HG03457 (cell line): ENCODE measurements at regions not wholly inside any gene's neighbourhood (a gene's known extent, or its start where the extent isn't known, plus 50 kb on each side); places are given as distances from the start of the nearest gene placed in this dataset.

Source experiments
- ATAC-seq: cut with Tn5 transposase; IDR thresholded peaks from one replicate; pipeline ENCODE4 v1.9.1; 2021; ENCODE audit warnings: moderate number of reproducible peaks; ENCODE audit not compliant: unreplicated experiment

- ATAC-seq = no peak
These were observed 644.7 kb upstream of the BOD1L1 start for GRCh38 chr4:14272206-14272605.

GRCh38 chr4:14277505-14277904, 650.0 kb upstream of the BOD1L1 start:
- no peak for ATAC-seq

DNA sequence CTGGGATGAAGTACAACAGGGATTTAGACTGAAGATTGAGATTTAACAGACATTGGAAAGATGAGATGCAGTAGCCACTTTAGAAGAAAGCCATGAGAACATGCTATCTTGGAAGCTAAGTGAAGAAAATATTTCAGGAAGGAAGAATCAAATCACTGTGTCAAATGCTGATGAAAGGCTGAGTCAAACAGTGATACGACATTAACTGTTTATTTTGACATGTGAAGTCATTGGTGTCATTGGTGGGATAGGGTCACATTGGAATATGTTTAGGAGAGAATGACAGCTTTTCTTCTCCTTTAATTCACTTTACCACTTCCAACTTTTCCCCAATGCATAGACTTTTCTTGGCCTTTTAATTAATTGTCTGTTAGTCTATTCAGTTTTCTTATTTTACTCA, 653.0 kb upstream of the BOD1L1 start:
- no peak for ATAC-seq

GRCh38 chr4:14284578-14284977, 657.1 kb upstream of the BOD1L1 start:
- ATAC-seq = no peak

- no peak for ATAC-seq
These were observed 662.2 kb upstream of the BOD1L1 start for GRCh38 chr4:14289708-14290107.

GRCh38 chr4:14293582-14293981, 666.1 kb upstream of the BOD1L1 start:
- ATAC-seq = no peak

- ATAC-seq = no peak
These were observed 667.1 kb upstream of the BOD1L1 start for GRCh38 chr4:14294611-14295010.

DNA sequence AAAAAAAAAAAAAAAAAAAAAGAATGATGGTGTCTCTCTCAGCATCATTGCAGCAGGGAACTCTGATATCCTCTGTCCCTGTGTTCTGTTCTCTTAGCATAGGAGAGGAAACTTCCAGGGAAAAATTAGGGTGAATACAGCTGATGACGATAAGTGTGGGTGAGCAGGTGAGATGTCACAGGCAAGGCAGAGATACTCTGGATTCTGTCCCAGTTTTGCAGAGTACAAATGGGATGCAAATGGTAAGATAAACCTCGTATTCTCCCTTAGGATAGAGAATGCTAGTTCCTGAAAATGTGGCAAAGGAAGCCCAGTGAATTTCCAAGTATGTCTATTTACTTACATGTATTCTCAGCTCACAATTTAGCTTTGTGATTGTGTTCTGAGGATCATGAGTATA, 671.6 kb upstream of the BOD1L1 start:
- ATAC-seq = no peak

DNA sequence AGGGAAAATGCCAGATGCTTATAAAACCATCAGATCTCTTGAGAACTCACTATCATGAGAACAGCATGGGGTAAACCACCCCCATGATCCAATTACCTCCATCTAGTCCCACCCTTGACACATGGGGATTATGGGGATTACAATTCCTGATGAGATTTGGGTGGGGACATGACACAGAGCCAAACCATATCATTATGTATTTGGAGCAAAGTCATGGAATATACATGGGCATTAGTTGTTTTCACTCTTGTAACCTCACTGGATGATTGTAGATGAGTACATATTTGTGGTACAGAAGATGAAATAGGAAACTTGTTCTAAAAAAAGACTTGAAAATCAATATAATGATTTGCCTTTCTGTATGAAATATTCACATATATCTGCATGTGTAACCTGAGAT, 674.5 kb upstream of the BOD1L1 start:
- ATAC-seq = no peak

DNA sequence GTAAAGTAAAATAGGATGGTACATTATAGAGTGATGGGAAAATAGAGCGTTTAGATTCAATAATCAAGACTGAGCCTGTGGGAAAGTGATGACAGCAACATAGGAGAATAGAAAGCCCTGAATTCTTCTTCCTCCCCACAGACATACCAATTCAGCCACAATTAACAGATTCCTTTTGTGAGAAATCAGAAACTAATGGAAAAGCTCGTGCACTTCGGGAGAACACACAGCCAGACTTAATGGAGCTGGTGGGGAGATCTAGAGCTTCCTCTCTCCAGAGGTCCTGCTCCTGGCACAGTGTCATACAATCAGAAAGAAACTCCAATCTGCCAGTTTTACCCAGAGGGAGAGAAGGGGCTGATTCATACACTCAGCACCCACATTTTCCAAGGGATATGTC, 676.3 kb upstream of the BOD1L1 start:
- ATAC-seq = no peak

DNA sequence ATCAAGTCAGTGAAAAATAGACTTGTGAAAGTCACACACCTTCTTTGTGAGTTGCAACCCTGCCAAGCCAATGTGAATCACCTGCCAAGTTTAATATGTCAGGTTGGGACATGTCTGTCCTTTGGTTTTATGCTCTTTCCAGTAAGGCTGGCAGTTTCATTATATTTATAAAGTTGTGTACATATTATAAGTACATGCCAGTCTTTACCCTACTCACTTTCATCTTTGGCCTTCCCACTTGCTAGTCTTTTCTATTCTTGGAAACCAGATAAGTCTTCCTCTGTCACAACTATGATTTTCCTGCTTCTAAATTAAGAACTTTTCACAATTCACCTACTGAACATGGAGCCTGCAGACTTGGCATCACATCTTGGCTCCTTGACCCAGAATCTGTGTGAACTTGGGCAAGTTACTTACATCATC, 680.7 kb upstream of the BOD1L1 start:
- no peak for ATAC-seq

DNA sequence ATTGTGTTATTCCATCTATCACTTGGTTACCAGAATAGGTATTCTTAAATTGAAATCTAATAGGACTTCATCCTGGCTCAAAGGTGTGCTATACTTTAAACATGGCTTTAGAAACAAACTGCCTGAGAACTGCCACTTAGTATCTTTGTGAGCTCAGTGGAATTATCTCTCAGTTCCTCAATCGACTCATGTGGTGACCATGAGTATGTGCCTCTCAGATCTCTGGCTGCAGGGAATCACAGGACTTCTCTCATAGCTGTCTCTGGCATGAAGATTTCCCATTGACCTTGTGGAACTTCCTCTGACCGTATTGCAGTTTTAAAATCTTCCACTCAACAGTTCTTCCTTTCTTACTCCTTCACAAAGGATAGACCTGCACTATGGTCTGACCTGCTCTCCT, 681.9 kb upstream of the BOD1L1 start:
- no peak for ATAC-seq

- no peak for ATAC-seq
These were observed 686.2 kb upstream of the BOD1L1 start for GRCh38 chr4:14313757-14314156.

- no peak for ATAC-seq
These were observed 687.2 kb upstream of the CPEB2 start for GRCh38 chr4:14315129-14315528.

- no peak for ATAC-seq
These were observed 684.9 kb upstream of the CPEB2 start for GRCh38 chr4:14317351-14317750.

GRCh38 chr4:14318671-14319070, 683.6 kb upstream of the CPEB2 start:
- no peak for ATAC-seq

DNA sequence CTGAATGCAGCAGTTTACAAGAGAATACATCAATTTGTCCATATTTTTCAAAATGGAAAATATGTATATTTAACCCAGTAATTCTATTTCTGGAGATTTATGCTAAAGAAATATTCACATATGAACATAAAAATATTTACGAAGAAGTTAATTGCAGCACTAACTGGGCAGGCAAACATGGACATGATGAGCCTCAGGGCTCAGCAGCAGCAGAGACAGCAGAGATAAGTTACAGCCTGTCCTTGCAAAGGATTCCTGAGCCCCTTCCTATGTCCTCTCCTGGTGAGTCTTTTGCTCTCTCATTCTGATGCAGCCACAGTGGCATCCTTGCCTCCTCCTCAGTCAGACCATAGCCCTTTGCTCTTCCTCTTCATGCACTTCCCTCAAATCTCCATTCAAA, 680.6 kb upstream of the CPEB2 start:
- no peak for ATAC-seq

- ATAC-seq = no peak
These were observed 679.1 kb upstream of the CPEB2 start for GRCh38 chr4:14323191-14323590.

DNA sequence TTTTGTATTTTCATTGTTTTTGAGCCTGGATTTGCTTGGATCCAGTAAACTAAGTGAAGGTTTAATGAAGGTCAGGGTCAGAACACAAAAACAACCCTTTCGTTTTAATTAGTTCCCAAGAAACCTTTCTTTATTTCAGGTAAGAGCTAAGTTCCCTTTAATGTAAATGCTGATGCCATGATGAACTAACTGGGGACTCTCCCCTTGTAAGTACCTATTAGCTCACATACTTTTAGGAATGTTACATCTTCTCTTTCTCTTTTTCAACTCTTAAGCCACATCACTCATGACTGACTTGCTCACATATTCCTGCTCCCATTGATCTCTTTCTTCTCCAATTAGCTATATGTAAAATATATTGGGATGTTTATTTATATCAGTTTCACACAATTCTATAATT, 673.1 kb upstream of the CPEB2 start:
- ATAC-seq = no peak

- ATAC-seq = no peak
These were observed 668.7 kb upstream of the CPEB2 start for GRCh38 chr4:14333616-14334015.

- no peak for ATAC-seq
These were observed 668.1 kb upstream of the CPEB2 start for GRCh38 chr4:14334166-14334565.

DNA sequence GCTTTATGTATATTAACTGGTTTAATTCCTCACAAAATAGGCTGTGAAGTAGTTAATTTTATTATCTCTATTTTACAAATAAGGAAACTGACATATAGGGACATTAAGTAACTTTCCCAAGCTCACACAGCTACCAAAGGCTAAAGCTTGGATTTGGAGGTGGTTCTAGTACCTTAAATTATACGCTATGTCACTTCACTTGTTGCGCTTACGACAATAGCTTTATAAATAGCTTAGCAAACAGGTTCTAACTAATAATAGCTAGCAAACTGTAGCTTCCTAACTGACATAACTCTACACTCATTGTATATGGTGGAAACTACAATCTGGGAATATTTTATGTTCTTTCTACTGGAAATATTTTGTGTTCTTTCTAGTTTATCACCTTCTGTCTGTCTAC, 666.4 kb upstream of the CPEB2 start:
- no peak for ATAC-seq

GRCh38 chr4:14336656-14337055, 665.6 kb upstream of the CPEB2 start:
- no peak for ATAC-seq
